OCI-LY7 (cell line): ENCODE measurements at regions not wholly inside any gene's neighbourhood (a gene's known extent, or its start where the extent isn't known, plus 50 kb on each side); places are given as distances from the start of the nearest gene placed in this dataset.

Experiments used
- BruUV-seq: library from RNA; stranded (reverse); fragments of 400-500 nt; replicated peaks from 2 replicates; lab custom pipeline; 2021; lab: Mats Ljungman, UMichigan
- CTCF ChIA-PET: fragments of 300-600 bp; sonication (Branson Sonifier 250); formaldehyde crosslinking; loops from one replicate; lab custom pipeline; 2022; ENCODE audit warnings: antibody characterized with exemption; ENCODE audit not compliant: unreplicated experiment; lab: Charles Lee
- POLR2A ChIA-PET: fragments of 300-600 bp; sonication (Branson Sonifier 250); formaldehyde crosslinking; loops from one replicate; lab custom pipeline; 2022; ENCODE audit warnings: antibody characterized with exemption; lab: Charles Lee
- DNase-seq: peaks from one replicate; pipeline ENCODE4 v3.0.0-alpha.2; 2015; ENCODE audit warnings: low spot score
- H2AFZ ChIP-seq: fragments of 200-600 bp; sonication (generic), shearing (Covaris generic); 2 replicates; pipeline ENCODE4 v1.6.1; 2014; ENCODE audit warnings: mild to moderate bottlenecking, antibody characterized with exemption, low read length, moderate library complexity
- H3K27ac ChIP-seq: fragments of 200-600 bp; sonication (generic); 2 replicates; pipeline ENCODE4 v1.5.1; 2014; ENCODE audit warnings: mixed run types, low read depth, mild to moderate bottlenecking, moderate library complexity, low read length, inconsistent platforms; ENCODE audit not compliant: poor library complexity, severe bottlenecking
- H3K36me3 ChIP-seq: fragments of 200-600 bp; sonication (generic); 2 replicates; pipeline ENCODE4 v1.6.1; 2014; ENCODE audit warnings: mild to moderate bottlenecking, antibody characterized with exemption, low read length, moderate library complexity, mixed read lengths; ENCODE audit not compliant: insufficient read depth
- H3K4me1 ChIP-seq: fragments of 200-600 bp; sonication (generic); 2 replicates; pipeline ENCODE4 v1.5.1; 2014; ENCODE audit warnings: mild to moderate bottlenecking, low read length; ENCODE audit not compliant: insufficient read depth, poor library complexity, severe bottlenecking
- H3K4me2 ChIP-seq: fragments of 200-600 bp; sonication (generic); 2 replicates; pipeline ENCODE4 v1.6.1; 2014; ENCODE audit warnings: mild to moderate bottlenecking, low read length
- H3K4me3 ChIP-seq: fragments of 200-600 bp; sonication (generic); 2 replicates; pipeline ENCODE4 v1.5.1; 2014; ENCODE audit warnings: mild to moderate bottlenecking, low read depth, low read length; ENCODE audit not compliant: poor library complexity, severe bottlenecking
- H3K79me2 ChIP-seq: fragments of 200-600 bp; sonication (generic); 2 replicates; pipeline ENCODE4 v1.6.1; 2016; ENCODE audit warnings: low read depth, mild to moderate bottlenecking, low read length, moderate library complexity, mixed read lengths; ENCODE audit not compliant: insufficient read depth
- H3K9me2 ChIP-seq: fragments of 200-600 bp; sonication (generic); 2 replicates; pipeline ENCODE4 v1.6.1; 2016; ENCODE audit warnings: mild to moderate bottlenecking, low read length, mixed read lengths; ENCODE audit not compliant: insufficient read depth
- H3K9me3 ChIP-seq: fragments of 200-600 bp; sonication (generic); 2 replicates; pipeline ENCODE4 v1.6.1; 2014; ENCODE audit warnings: mild to moderate bottlenecking, mixed run types, low read length, mixed read lengths
- H4K20me1 ChIP-seq: fragments of 200-600 bp; sonication (generic); 2 replicates; pipeline ENCODE4 v1.6.1; 2014; ENCODE audit warnings: mild to moderate bottlenecking, antibody characterized with exemption, low read length, moderate library complexity, mixed read lengths; ENCODE audit not compliant: insufficient read depth
- CTCF ChIP-seq: fragments of 200-600 bp; sonication (generic); conservative IDR thresholded peaks from 2 replicates; pipeline ENCODE4 v1.5.1; 2014; ENCODE audit warnings: mild to moderate bottlenecking, antibody characterized with exemption, low read length, moderate library complexity, mixed read lengths
- EZH2phosphoT487 ChIP-seq: fragments of 200-600 bp; sonication (generic); IDR thresholded peaks from 2 replicates; pipeline ENCODE4 v1.6.1; 2018; ENCODE audit warnings: low read depth, borderline replicate concordance, mild to moderate bottlenecking, mixed run types, antibody characterized with exemption, low read length, moderate library complexity, mixed read lengths
- intact Hi-C: fragments of 100-400 bp; cut with micrococcal nuclease; formaldehyde crosslinking; loops from one replicate; pipeline ENCODE4 v1.10.0; 2022; ENCODE audit not compliant: unreplicated experiment

- no peaks in the 10 kb centered on the region for H3K79me2 ChIP-seq
- no peaks in the 10 kb centered on the region for H3K36me3 ChIP-seq
- no TSS peak for BruUV-seq
- intact Hi-C loops = no loop called here
- H4K20me1 ChIP-seq = no peaks in the 10 kb centered on the region
- no peak overlapping the region for H3K4me3 ChIP-seq
- H2AFZ ChIP-seq = no peak overlapping the region
- TF ChIP-seq CTCF (no peak), EZH2phosphoT487 (no peak)
- H3K27ac ChIP-seq = no peak overlapping the region
- ChIA-PET CTCF (no interaction called here), POLR2A (no interaction called here)
- H3K9me3 ChIP-seq = no peaks in the 10 kb centered on the region
- DNase-seq = no peak
- H3K4me1 ChIP-seq = no peaks in the 10 kb centered on the region
- no peaks in the 10 kb centered on the region for H3K9me2 ChIP-seq
- no peak overlapping the region for H3K4me2 ChIP-seq
Observed at GRCh38 chr4:136314686-136315085, 1217.6 kb downstream of the PCDH18 start.

- BruUV-seq = no TSS peak
- ChIA-PET POLR2A (no interaction called here), CTCF (no interaction called here)
- Histone ChIP-seq H3K79me2 (no peaks in the 10 kb centered on the region), H2AFZ (no peak overlapping the region), H3K27ac (no peak overlapping the region), H3K36me3 (no peaks in the 10 kb centered on the region), H4K20me1 (no peaks in the 10 kb centered on the region), H3K4me3 (no peak overlapping the region), H3K9me3 (no peaks in the 10 kb centered on the region), H3K9me2 (no peaks in the 10 kb centered on the region), H3K4me1 (no peaks in the 10 kb centered on the region), H3K4me2 (no peak overlapping the region)
- TF ChIP-seq CTCF = no peak
- TF ChIP-seq EZH2phosphoT487 = no peak
- intact Hi-C loops = no loop called here
- DNase-seq = no peak
Observed at GRCh38 chr4:136311774-136312173, 1220.5 kb downstream of the PCDH18 start.

- BruUV-seq = no TSS peak
Observed at GRCh38 chr4:136307765-136308164, 1224.5 kb downstream of the PCDH18 start.

More at GRCh38 chr4:136307765-136308164, 1224.5 kb downstream of the PCDH18 start:
- POLR2A ChIA-PET = no interaction called here
- no peaks in the 10 kb centered on the region for H3K36me3 ChIP-seq
- H2AFZ ChIP-seq = no peak overlapping the region
- H3K9me3 ChIP-seq = no peaks in the 10 kb centered on the region
- no peak overlapping the region for H3K27ac ChIP-seq
- TF ChIP-seq CTCF (no peak), EZH2phosphoT487 (no peak)
- no peaks in the 10 kb centered on the region for H3K4me1 ChIP-seq
- H3K4me2 ChIP-seq = no peak overlapping the region
- CTCF ChIA-PET = no interaction called here
- no peaks in the 10 kb centered on the region for H3K9me2 ChIP-seq
- no peak overlapping the region for H3K4me3 ChIP-seq
- no peak for DNase-seq
- no peaks in the 10 kb centered on the region for H4K20me1 ChIP-seq
- intact Hi-C loops = no loop called here
- H3K79me2 ChIP-seq = no peaks in the 10 kb centered on the region
